DOHH2 (cell line): ENCODE measurements at regions not wholly inside any gene's neighbourhood (a gene's known extent, or its start where the extent isn't known, plus 50 kb on each side); places are given as distances from the start of the nearest gene placed in this dataset.
"Not testable (repeated sequence)": the region's sequence is repeated elsewhere in the genome, so short reads cannot be mapped to it uniquely, and the experiment has no call there.

ENCODE experiments used
- H3F3A ChIP-seq: fragments of 200-600 bp; sonication (generic), shearing (Covaris generic); 2 replicates; pipeline ENCODE4 v1.6.0; 2016; ENCODE audit warnings: antibody characterized with exemption, mild to moderate bottlenecking; ENCODE audit not compliant: control insufficient read depth, insufficient read depth
- H3K27ac ChIP-seq: fragments of 200-600 bp; sonication (generic); 2 replicates; pipeline ENCODE4 v1.5.1; 2014; ENCODE audit warnings: low read depth, mild to moderate bottlenecking, low read length, moderate library complexity
- H3K27me3 ChIP-seq: fragments of 200-600 bp; sonication (generic); 2 replicates; pipeline ENCODE4 v1.6.1; 2014; ENCODE audit warnings: mild to moderate bottlenecking, low read length, mixed read lengths; ENCODE audit not compliant: control insufficient read depth
- H3K36me3 ChIP-seq: fragments of 200-600 bp; sonication (generic); 2 replicates; pipeline ENCODE4 v1.6.1; 2014; ENCODE audit warnings: mild to moderate bottlenecking, low read length, moderate library complexity, mixed read lengths; ENCODE audit not compliant: control insufficient read depth
- H3K4me1 ChIP-seq: fragments of 200-600 bp; sonication (generic); 2 replicates; pipeline ENCODE4 v1.6.1; 2014; ENCODE audit warnings: mild to moderate bottlenecking, low read length, mixed read lengths; ENCODE audit not compliant: control insufficient read depth
- H3K4me2 ChIP-seq: fragments of 200-600 bp; sonication (generic); 2 replicates; pipeline ENCODE4 v1.6.0; 2014; ENCODE audit warnings: mild to moderate bottlenecking, low read length, moderate library complexity
- H3K4me3 ChIP-seq: fragments of 200-600 bp; sonication (generic); 2 replicates; pipeline ENCODE4 v1.5.1; 2014; ENCODE audit warnings: mild to moderate bottlenecking, low read length, mixed read lengths
- H3K79me2 ChIP-seq: fragments of 200-600 bp; sonication (generic); 2 replicates; pipeline ENCODE4 v1.6.1; 2014; ENCODE audit warnings: mild to moderate bottlenecking, low read length, mixed read lengths; ENCODE audit not compliant: control insufficient read depth
- H3K9me2 ChIP-seq: fragments of 200-600 bp; sonication (generic); replicated peaks from 2 replicates; pipeline ENCODE4 v1.6.1; 2014; ENCODE audit warnings: mild to moderate bottlenecking, low read length, mixed read lengths; ENCODE audit not compliant: control insufficient read depth
- H3K9me3 ChIP-seq: fragments of 200-600 bp; sonication (generic); 2 replicates; pipeline ENCODE4 v1.6.1; 2014; ENCODE audit warnings: antibody characterized with exemption, low read length, mixed read lengths; ENCODE audit not compliant: control insufficient read depth, insufficient read depth
- H4K20me1 ChIP-seq: fragments of 200-600 bp; sonication (generic); 2 replicates; pipeline ENCODE4 v1.6.0; 2014; ENCODE audit warnings: low read depth, mild to moderate bottlenecking, antibody characterized with exemption, low read length, moderate library complexity; ENCODE audit not compliant: control insufficient read depth, insufficient read depth
- EZH2phosphoT487 ChIP-seq: fragments of 200-600 bp; sonication (generic); IDR thresholded peaks from 2 replicates; pipeline ENCODE4 v1.6.1; 2017; ENCODE audit warnings: borderline replicate concordance, mild to moderate bottlenecking, antibody characterized with exemption, low read length, moderate library complexity, mixed read lengths
- TF ChIP-seq, protein P1 (sequence below): fragments of 200-600 bp; sonication (generic); IDR thresholded peaks from one replicate; pipeline ENCODE4 v1.5.1; 2014; ENCODE audit warnings: antibody characterized with exemption, mild to moderate bottlenecking, low read depth, low read length; ENCODE audit not compliant: poor library complexity, severe bottlenecking

DNA sequence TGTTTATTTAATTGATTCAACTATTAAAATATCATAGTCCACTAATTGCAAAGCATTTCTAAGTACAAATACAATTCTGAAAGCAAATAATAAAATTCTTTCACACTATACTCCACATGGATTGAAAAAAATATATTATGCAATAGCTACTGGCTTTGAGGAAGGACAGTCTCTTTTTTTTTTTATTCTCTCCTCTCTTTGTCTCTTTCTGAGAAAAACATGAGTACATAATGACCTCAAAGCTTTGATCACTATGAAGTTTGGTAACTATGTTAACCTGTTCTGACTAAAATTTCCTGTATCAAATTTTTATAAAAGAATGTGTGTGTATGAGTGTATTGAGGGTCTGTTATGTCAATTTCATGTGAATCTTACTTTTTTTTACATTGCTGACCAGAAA lies 96.2 kb downstream of the RGS2 start:
- no peak for TF ChIP-seq EZH2phosphoT487
- TF ChIP-seq, protein P1, sequence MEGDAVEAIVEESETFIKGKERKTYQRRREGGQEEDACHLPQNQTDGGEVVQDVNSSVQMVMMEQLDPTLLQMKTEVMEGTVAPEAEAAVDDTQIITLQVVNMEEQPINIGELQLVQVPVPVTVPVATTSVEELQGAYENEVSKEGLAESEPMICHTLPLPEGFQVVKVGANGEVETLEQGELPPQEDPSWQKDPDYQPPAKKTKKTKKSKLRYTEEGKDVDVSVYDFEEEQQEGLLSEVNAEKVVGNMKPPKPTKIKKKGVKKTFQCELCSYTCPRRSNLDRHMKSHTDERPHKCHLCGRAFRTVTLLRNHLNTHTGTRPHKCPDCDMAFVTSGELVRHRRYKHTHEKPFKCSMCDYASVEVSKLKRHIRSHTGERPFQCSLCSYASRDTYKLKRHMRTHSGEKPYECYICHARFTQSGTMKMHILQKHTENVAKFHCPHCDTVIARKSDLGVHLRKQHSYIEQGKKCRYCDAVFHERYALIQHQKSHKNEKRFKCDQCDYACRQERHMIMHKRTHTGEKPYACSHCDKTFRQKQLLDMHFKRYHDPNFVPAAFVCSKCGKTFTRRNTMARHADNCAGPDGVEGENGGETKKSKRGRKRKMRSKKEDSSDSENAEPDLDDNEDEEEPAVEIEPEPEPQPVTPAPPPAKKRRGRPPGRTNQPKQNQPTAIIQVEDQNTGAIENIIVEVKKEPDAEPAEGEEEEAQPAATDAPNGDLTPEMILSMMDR, result no peak
- H3K27ac ChIP-seq, result no peak overlapping the region
- H3K4me2 ChIP-seq, result no peak overlapping the region
- no peaks in the 10 kb centered on the region for H3K9me3 ChIP-seq
- no peaks in the 10 kb centered on the region for H3K9me2 ChIP-seq
- no peaks in the 10 kb centered on the region for H3K36me3 ChIP-seq
- H3K4me1 ChIP-seq, result peaks cover 5% of the 10 kb centered on the region
- no peaks in the 10 kb centered on the region for H4K20me1 ChIP-seq
- H3K79me2 ChIP-seq, result no peaks in the 10 kb centered on the region
- no peaks in the 10 kb centered on the region for H3F3A ChIP-seq
- no peak overlapping the region for H3K4me3 ChIP-seq
- peaks cover 3% of the 10 kb centered on the region; the same call in 1 of the 2 replicates for H3K27me3 ChIP-seq

DNA sequence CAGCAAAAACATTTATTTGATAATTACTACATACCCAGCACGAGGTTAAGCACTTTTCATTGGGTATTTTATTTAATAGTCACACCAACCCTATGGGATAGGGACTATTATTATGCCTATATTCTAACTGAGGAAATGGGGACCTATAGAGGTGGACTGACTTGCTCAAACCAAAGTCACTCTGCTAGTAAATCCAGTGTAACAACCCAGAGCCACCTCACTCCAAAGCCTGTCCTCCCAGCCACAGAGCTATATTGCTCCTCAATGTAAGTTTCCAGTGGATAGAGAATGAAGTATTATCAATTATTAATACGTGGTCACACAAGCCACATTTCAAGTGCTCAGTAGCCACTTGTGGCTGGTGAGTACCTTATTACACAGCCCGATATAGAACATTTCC lies 97.5 kb downstream of the RGS2 start:
- H3K4me2 ChIP-seq, result no peak overlapping the region
- TF ChIP-seq, protein P1, result no peak
- no peak for TF ChIP-seq EZH2phosphoT487
- H4K20me1 ChIP-seq, result no peaks in the 10 kb centered on the region
- peaks cover 5% of the 10 kb centered on the region for H3K4me1 ChIP-seq
- no peaks in the 10 kb centered on the region for H3K79me2 ChIP-seq
- no peaks in the 10 kb centered on the region for H3F3A ChIP-seq
- H3K36me3 ChIP-seq, result no peaks in the 10 kb centered on the region
- H3K9me2 ChIP-seq, result no peaks in the 10 kb centered on the region
- H3K9me3 ChIP-seq, result no peaks in the 10 kb centered on the region
- no peak overlapping the region for H3K27ac ChIP-seq
- peaks cover 3% of the 10 kb centered on the region; the same call in 1 of the 2 replicates for H3K27me3 ChIP-seq
- H3K4me3 ChIP-seq, result no peak overlapping the region

GRCh38 chr1:192907545-192908243 lies 98.9 kb downstream of the RGS2 start:
- H3K36me3 ChIP-seq, result no peaks in the 10 kb centered on the region
- peaks cover 5% of the 10 kb centered on the region for H3K4me1 ChIP-seq
- no peak overlapping the region for H3K4me2 ChIP-seq
- no peaks in the 10 kb centered on the region; the same call in 1 of the 2 replicates for H3K9me3 ChIP-seq
- no peaks in the 10 kb centered on the region for H4K20me1 ChIP-seq
- no peak overlapping the region for H3K4me3 ChIP-seq
- H3K9me2 ChIP-seq, result no peaks in the 10 kb centered on the region
- H3K27ac ChIP-seq, result no peak overlapping the region
- TF ChIP-seq, protein P1, result no peak
- TF ChIP-seq EZH2phosphoT487, result no peak
- peaks cover 3% of the 10 kb centered on the region; the same call in 1 of the 2 replicates for H3K27me3 ChIP-seq
- H3F3A ChIP-seq, result no peaks in the 10 kb centered on the region
- no peaks in the 10 kb centered on the region for H3K79me2 ChIP-seq

GRCh38 chr1:192911896-192912656 lies 103.2 kb downstream of the RGS2 start:
- H3K4me1 ChIP-seq, H3K36me3 ChIP-seq, H3K27ac ChIP-seq, H3K4me2 ChIP-seq, H3K9me3 ChIP-seq, H3K4me3 ChIP-seq, H3K79me2 ChIP-seq, H3F3A ChIP-seq, H3K27me3 ChIP-seq, H3K9me2 ChIP-seq, H4K20me1 ChIP-seq: not testable (repeated sequence)
